B cell (primary cell): ENCODE measurements at regions not wholly inside any gene's neighbourhood (a gene's known extent, or its start where the extent isn't known, plus 50 kb on each side); places are given as distances from the start of the nearest gene placed in this dataset.

Source experiments
- ATAC-seq: fragments of 200-7000 bp; cut with Tn5 transposase; one replicate; pipeline ENCODE4 v1.10.0; 2021; ENCODE audit warnings: low read depth, mild to moderate bottlenecking, moderate number of reproducible peaks, moderate library complexity
- CTCF ChIA-PET: fragments of 350-600 bp; sonication (Branson Sonifier 250); formaldehyde crosslinking; loops from one replicate; lab custom pipeline; 2021; ENCODE audit warnings: antibody characterized with exemption, inconsistent platforms; lab: Charles Lee
- POLR2A ChIA-PET: fragments of 350-600 bp; sonication (Branson Sonifier 250); formaldehyde crosslinking; loops from one replicate; lab custom pipeline; 2021; ENCODE audit warnings: antibody characterized with exemption; lab: Charles Lee
- DNase-seq: peaks from one replicate; pipeline ENCODE4 v3.0.0; 2013
- H2AFZ ChIP-seq: 2 replicates; pipeline ENCODE4 v1.6.1; 2012; ENCODE audit warnings: mild to moderate bottlenecking, low read depth, low read length; ENCODE audit not compliant: insufficient read depth, poor library complexity, severe bottlenecking
- H3K27ac ChIP-seq, 2 donors: 1 replicate in 1 of 2; 2 replicates in 1 of 2; pipeline ENCODE4 v1.5.1; 2012 to 2013; ENCODE audit warnings: low read length in 2 of 2, mild to moderate bottlenecking in 2 of 2, moderate library complexity in 1 of 2
- H3K27me3 ChIP-seq, 4 experiments: fragments of 200-600 bp in 1 of 4; sonication (generic) in 1 of 4; replicated peaks in 1 of 4; 1 replicate in 2 of 4; 2 replicates in 2 of 4; pipeline versions ENCODE4 v1.6.1 to v1.7.0; 2013 to 2016; ENCODE audit warnings: low read length in 3 of 4, mild to moderate bottlenecking in 2 of 4, mixed read lengths in 1 of 4, moderate library complexity in 1 of 4; ENCODE audit not compliant: insufficient read depth in 4 of 4, control insufficient read depth in 3 of 4; ENCODE audit errors: control extremely low read depth in 1 of 4
- H3K36me3 ChIP-seq, 2 experiments: replicated peaks in 1 of 2; 1 replicate in 1 of 2; 2 replicates in 1 of 2; pipeline versions ENCODE4 v1.6.1 to v1.7.1; 2013; ENCODE audit warnings: low read length in 1 of 2; ENCODE audit not compliant: insufficient read depth in 2 of 2, control insufficient read depth in 1 of 2; ENCODE audit errors: control extremely low read depth in 1 of 2, extremely low read depth in 1 of 2
- H3K4me1 ChIP-seq, 2 donors: fragments of 200-600 bp in 1 of 2; sonication (generic) in 1 of 2; 1 replicate in 1 of 2; 2 replicates in 1 of 2; pipeline versions ENCODE4 v1.5.1 to v1.6.1; 2013 to 2017; ENCODE audit warnings: low read length in 2 of 2; ENCODE audit not compliant: control insufficient read depth in 2 of 2, insufficient read depth in 2 of 2
- H3K4me2 ChIP-seq: replicated peaks from 2 replicates; pipeline ENCODE3; 2012; ENCODE audit warnings: mild to moderate bottlenecking, low read depth, low read length; ENCODE audit not compliant: poor library complexity, severe bottlenecking
- H3K4me3 ChIP-seq, 5 experiments: fragments of 200-600 bp in 1 of 5; sonication (generic) in 1 of 5; 1 replicate in 3 of 5; 2 replicates in 2 of 5; pipeline versions ENCODE4 v1.5.1 to v1.7.0; 2011 to 2016; ENCODE audit warnings: low read length in 4 of 5, mild to moderate bottlenecking in 4 of 5, low read depth in 2 of 5, control low read depth in 1 of 5, moderate library complexity in 1 of 5; ENCODE audit not compliant: insufficient read depth in 1 of 5; ENCODE audit errors: control extremely low read depth in 1 of 5, extremely low read depth in 1 of 5
- H3K79me2 ChIP-seq: fragments of 200-600 bp; sonication (generic); one replicate; pipeline ENCODE4 v1.6.0; 2016; ENCODE audit warnings: low read length; ENCODE audit not compliant: control insufficient read depth, insufficient read depth
- H3K9ac ChIP-seq: fragments of 200-600 bp; sonication (generic); 2 replicates; pipeline ENCODE4 v1.6.1; 2017; ENCODE audit warnings: mild to moderate bottlenecking, low read length, moderate library complexity
- H3K9me3 ChIP-seq, 3 donors: one replicate each; pipeline versions ENCODE4 v1.6.1 to v1.7.1; 2013; ENCODE audit warnings: low read length in 2 of 3; ENCODE audit not compliant: control insufficient read depth in 2 of 3, insufficient read depth in 1 of 3; ENCODE audit errors: control extremely low read depth in 1 of 3
- H4K20me1 ChIP-seq: 2 replicates; pipeline ENCODE4 v1.6.0; 2012; ENCODE audit warnings: mild to moderate bottlenecking, low read length; ENCODE audit not compliant: insufficient read depth, control insufficient read depth, poor library complexity, severe bottlenecking
- H3K27ac Mint-ChIP-seq: one replicate; pipeline ENCODE4 v1.8.0; 2021; ENCODE audit warnings: mixed read lengths
- H3K27me3 Mint-ChIP-seq: one replicate; pipeline ENCODE4 v1.8.0; 2021; ENCODE audit warnings: mixed read lengths
- H3K4me1 Mint-ChIP-seq: one replicate; pipeline ENCODE4 v1.8.0; 2021; ENCODE audit warnings: mixed read lengths
- H3K4me3 Mint-ChIP-seq: one replicate; pipeline ENCODE4 v1.8.0; 2021; ENCODE audit warnings: mixed read lengths
- H3K9me3 Mint-ChIP-seq: one replicate; pipeline ENCODE4 v1.8.0; 2022; ENCODE audit warnings: mixed read lengths; ENCODE audit not compliant: insufficient read depth
- CTCF ChIP-seq: fragments of 200-600 bp; IDR thresholded peaks from one replicate; pipeline ENCODE4 v1.8.0; 2022; ENCODE audit warnings: antibody characterized with exemption, mild to moderate bottlenecking
- EZH2 ChIP-seq: IDR thresholded peaks from 2 replicates; pipeline ENCODE4 v1.6.1; 2012; ENCODE audit warnings: borderline replicate concordance, low read depth, mild to moderate bottlenecking, moderate library complexity, low read length; ENCODE audit not compliant: insufficient read depth, poor library complexity, severe bottlenecking
- whole genome bisulfite sequencing: methylation state at CpG from one replicate; pipeline ENCODE4 v1.1.5; 2013; ENCODE audit warnings: missing lambda C conversion rate; ENCODE audit not compliant: insufficient coverage; 5-methylcytosine and 5-hydroxymethylcytosine counted together
- intact Hi-C: fragments of 100-400 bp; cut with micrococcal nuclease; formaldehyde crosslinking; loops from one replicate; pipeline ENCODE4 v1.10.0; 2022

- ATAC-seq = no peak
- Histone ChIP-seq H3K9me3 (peaks cover 0 to 6% (median 1%) of the 10 kb centered on the region in 3 donors), H3K4me2 (no peak overlapping the region), H4K20me1 (no peaks in the 10 kb centered on the region), H3K36me3 (no peaks in the 10 kb centered on the region), H3K4me3 (no peak overlapping the region), H3K27ac (no peak overlapping the region), H3K9ac (no peak overlapping the region), H2AFZ (no peak overlapping the region), H3K27me3 (no peaks in the 10 kb centered on the region), H3K4me1 (no peaks in the 10 kb centered on the region), H3K79me2 (no peaks in the 10 kb centered on the region)
- no CpG with 5 or more reads among the region's 1 CpG for WGBS
- intact Hi-C loops = no loop called here
- H3K4me1 Mint-ChIP-seq = no peaks in the 10 kb centered on the region
- H3K9me3 Mint-ChIP-seq = peaks cover 4% of the 10 kb centered on the region
- H3K27ac Mint-ChIP-seq = no peak overlapping the region
- POLR2A ChIA-PET = no interaction called here
- TF ChIP-seq CTCF (no peak), EZH2 (no peak)
- no peak overlapping the region for H3K4me3 Mint-ChIP-seq
- CTCF ChIA-PET = no interaction called here
- no peak for DNase-seq
- H3K27me3 Mint-ChIP-seq = no peaks in the 10 kb centered on the region
Observed at GRCh38 chr4:101475246-101475645, 127.9 kb upstream of the PPP3CA start.

GRCh38 chr4:101471201-101471600 lies 123.9 kb upstream of the PPP3CA start:
- no peak for ATAC-seq
- H3K9me3 ChIP-seq = peaks cover 0 to 1% (median 0%) of the 10 kb centered on the region in 3 donors
- H3K9ac ChIP-seq = no peak overlapping the region
- POLR2A ChIA-PET = interaction anchor here (0.6 kb wide), 1 partner anchor 362 kb away, joined by 5 read pairs; no protein-coding TSS in a partner anchor
- H3K4me2 ChIP-seq = no peak overlapping the region
- Mint-ChIP-seq H3K4me3 (no peak overlapping the region), H3K27me3 (peaks cover 5% of the 10 kb centered on the region), H3K4me1 (no peaks in the 10 kb centered on the region), H3K9me3 (no peaks in the 10 kb centered on the region), H3K27ac (no peak overlapping the region)
- no peaks in the 10 kb centered on the region for H4K20me1 ChIP-seq
- H3K4me3 ChIP-seq = no peak overlapping the region
- intact Hi-C loops = no loop called here
- TF ChIP-seq CTCF (no peak), EZH2 (no peak)
- H3K36me3 ChIP-seq = no peaks in the 10 kb centered on the region
- DNase-seq = no peak
- CTCF ChIA-PET = no interaction called here
- H3K27ac ChIP-seq = no peak overlapping the region
- H3K4me1 ChIP-seq = no peaks in the 10 kb centered on the region
- no peaks in the 10 kb centered on the region for H3K79me2 ChIP-seq
- H2AFZ ChIP-seq = no peak overlapping the region
- no peaks in the 10 kb centered on the region for H3K27me3 ChIP-seq
